Upper lobe of right lung (tissue), 1 donor: ENCODE measurements at regions not wholly inside any gene's neighbourhood (a gene's known extent, or its start where the extent isn't known, plus 50 kb on each side); places are given as distances from the start of the nearest gene placed in this dataset.
A peak's percentile ranks its signal among the peaks of the same experiment; 100 is the strongest.

Experiments
- ATAC-seq: fragments of 200-7000 bp; cut with Tn5 transposase; one replicate; pipeline ENCODE4 v1.9.1; 2020; ENCODE audit warnings: mild to moderate bottlenecking, moderate library complexity
- DNase-seq: peaks from one replicate; pipeline ENCODE4 v3.0.0-alpha.2; 2020
- H3K27ac ChIP-seq: fragments of 200-600 bp; one replicate; pipeline ENCODE4 v1.8.0; 2022
- H3K27me3 ChIP-seq: fragments of 200-600 bp; one replicate; pipeline ENCODE4 v1.8.0; 2022; ENCODE audit warnings: mild to moderate bottlenecking
- H3K36me3 ChIP-seq: fragments of 200-600 bp; one replicate; pipeline ENCODE4 v1.8.0; 2022
- H3K4me1 ChIP-seq: fragments of 200-600 bp; one replicate; pipeline ENCODE4 v1.8.0; 2022
- H3K4me3 ChIP-seq: fragments of 200-600 bp; one replicate; pipeline ENCODE4 v1.8.0; 2022; ENCODE audit warnings: mild to moderate bottlenecking
- H3K9me3 ChIP-seq: fragments of 200-600 bp; one replicate; pipeline ENCODE4 v1.8.0; 2022
- CTCF ChIP-seq: fragments of 200-600 bp; IDR thresholded peaks from one replicate; pipeline ENCODE4 v1.8.0; 2022; ENCODE audit warnings: antibody characterized with exemption
- intact Hi-C: fragments of 100-400 bp; cut with DNase I; formaldehyde crosslinking; loops from one replicate; pipeline ENCODE4 v1.11.0; 2022
- donor health status: DM: no; HTN: yes; CAD: no; lungs with severe emphysema.

- intact Hi-C loops, result no loop called here
- DNase-seq (no peak), ATAC-seq (no peak)
- no peaks in the 10 kb centered on the region for H3K9me3 ChIP-seq
- no peaks in the 10 kb centered on the region for H3K4me1 ChIP-seq
- TF ChIP-seq CTCF, result no peak
- H3K4me3 ChIP-seq, result no peak overlapping the region
- H3K27me3 ChIP-seq, result no peaks in the 10 kb centered on the region
- no peaks in the 10 kb centered on the region for H3K36me3 ChIP-seq
- no peak overlapping the region for H3K27ac ChIP-seq
These were observed 339.7 kb upstream of the NFE2L3 start for GRCh38 chr7:25812086-25812850.

GRCh38 chr7:25813381-25813780 is 338.6 kb upstream of the NFE2L3 start:
- H3K27me3 ChIP-seq, result no peaks in the 10 kb centered on the region
- H3K4me1 ChIP-seq, result no peaks in the 10 kb centered on the region
- intact Hi-C loops, result no loop called here
- no peak overlapping the region for H3K4me3 ChIP-seq
- no peak for TF ChIP-seq CTCF
- H3K27ac ChIP-seq, result no peak overlapping the region
- no peaks in the 10 kb centered on the region for H3K9me3 ChIP-seq
- no peaks in the 10 kb centered on the region for H3K36me3 ChIP-seq
- DNase-seq (no peak), ATAC-seq (no peak)

- TF ChIP-seq CTCF, result no peak
- intact Hi-C loops, result no loop called here
- Histone ChIP-seq H3K27me3 (no peaks in the 10 kb centered on the region), H3K9me3 (no peaks in the 10 kb centered on the region), H3K36me3 (no peaks in the 10 kb centered on the region), H3K4me3 (no peak overlapping the region), H3K4me1 (no peaks in the 10 kb centered on the region), H3K27ac (no peak overlapping the region)
- DNase-seq (no peak), ATAC-seq (no peak)
These were observed 336.3 kb upstream of the NFE2L3 start for GRCh38 chr7:25815711-25816110.

- H3K27ac ChIP-seq, result no peak overlapping the region
- H3K4me3 ChIP-seq, result no peak overlapping the region
- no peaks in the 10 kb centered on the region for H3K36me3 ChIP-seq
- H3K4me1 ChIP-seq, result no peaks in the 10 kb centered on the region
- ATAC-seq (no peak), DNase-seq (no peak)
- H3K9me3 ChIP-seq, result no peaks in the 10 kb centered on the region
- peak; percentile 29 for TF ChIP-seq CTCF
- no peaks in the 10 kb centered on the region for H3K27me3 ChIP-seq
- intact Hi-C loops, result no loop called here
These were observed 331.5 kb upstream of the NFE2L3 start for GRCh38 chr7:25820432-25821040.

- Histone ChIP-seq H3K27ac (no peak overlapping the region), H3K4me1 (no peaks in the 10 kb centered on the region), H3K4me3 (no peak overlapping the region), H3K9me3 (no peaks in the 10 kb centered on the region), H3K36me3 (no peaks in the 10 kb centered on the region), H3K27me3 (no peaks in the 10 kb centered on the region)
- intact Hi-C loops, result no loop called here
- DNase-seq, result no peak
- no peak for TF ChIP-seq CTCF
- ATAC-seq, result no peak
These were observed 330.8 kb upstream of the NFE2L3 start for GRCh38 chr7:25821225-25821624.
